ENCODE measurements at regions not wholly inside any gene's neighbourhood (a gene's known extent, or its start where the extent isn't known, plus 50 kb on each side); places are given as distances from the start of the nearest gene placed in this dataset.

- TF ChIP-seq CTCF (IDR thresholded peaks at IDR 0.05) (no peak), POLR2AphosphoS5 (IDR thresholded peaks at IDR 0.05) (no peak)
Observed at GRCh38 chr17:71870546-71870862, 250.3 kb upstream of the SOX9 start.
